ENCODE measurements at regions not wholly inside any gene's neighbourhood (a gene's known extent, or its start where the extent isn't known, plus 50 kb on each side); places are given as distances from the start of the nearest gene placed in this dataset.

- Histone ChIP-seq H4K20me1 (replicated peaks in 1 of 2; ENCODE audit: control insufficient read depth in 1 of 2, insufficient read depth in 2 of 2, low read length in 2 of 2) (no peaks in the 10 kb centered on the region), H2BK5ac (ENCODE audit: low read depth, low read length) (no peak overlapping the region), H2BK15ac (ENCODE audit: low read length) (no peak overlapping the region), H3K79me1 (ENCODE audit: low read depth, low read length) (no peaks in the 10 kb centered on the region), H3K27me3 (replicated peaks in 1 of 4; ENCODE audit: control insufficient read depth in 3 of 4, extremely low read depth in 1 of 4, insufficient read depth in 3 of 4, low read length in 3 of 4) (no peaks in the 10 kb centered on the region), H2BK20ac (ENCODE audit: low read length) (no peak overlapping the region), H4K8ac (ENCODE audit: extremely low read depth, insufficient read depth, low read length) (no peak overlapping the region), H3K27ac (ENCODE audit: low read depth, low read length) (no peak overlapping the region), H2BK120ac (replicated peaks; ENCODE audit: low read depth, low read length) (no peak overlapping the region), H3K56ac (replicated peaks; ENCODE audit: insufficient read length, low read depth, low read length) (no peak overlapping the region), H3K4me2 (ENCODE audit: insufficient read depth in 1 of 2, low read depth in 2 of 2, low read length in 2 of 2) (no peak overlapping the region), H3K18ac (ENCODE audit: extremely low read depth, low read length) (no peak overlapping the region), H3K23me2 (ENCODE audit: low read depth, low read length) (no peaks in the 10 kb centered on the region), H2AK5ac (ENCODE audit: low read depth, low read length) (no peak overlapping the region), H3K4me3 (ENCODE audit: extremely low read depth in 1 of 4, insufficient read depth in 2 of 4, low read depth in 3 of 4, low read length in 4 of 4) (no peak overlapping the region), H4K91ac (replicated peaks; ENCODE audit: insufficient read length, low read length) (no peak overlapping the region), H3K9me3 (ENCODE audit: insufficient read depth in 2 of 2, low read depth in 1 of 2, low read length in 1 of 2) (peaks cover 6 to 9% of the 10 kb centered on the region in 2 experiments; a peak in 2 of 4 replicates), H3K36me3 (ENCODE audit: control insufficient read depth in 2 of 4, insufficient read depth in 4 of 4, low read length in 3 of 4) (0 out of 8 replicates have a peak, but pooled peaks cover 0 to 3% (median 0%) of the 10 kb centered on the region in 4 experiments), H3K14ac (ENCODE audit: insufficient read length) (no peak overlapping the region), H3K23ac (ENCODE audit: insufficient read length) (no peak overlapping the region), H4K5ac (ENCODE audit: insufficient read length, low read depth, low read length) (no peak overlapping the region), H3K4ac (replicated peaks; ENCODE audit: insufficient read length, low read depth, low read length) (no peak overlapping the region), H3K79me2 (ENCODE audit: control insufficient read depth in 1 of 2, insufficient read depth in 2 of 2, low read length in 2 of 2) (no peaks in the 10 kb centered on the region), H3K4me1 (replicated peaks in 1 of 4; ENCODE audit: control insufficient read depth in 3 of 4, insufficient read depth in 4 of 4, low read length in 3 of 4) (peaks cover 0 to 3% (median 0%) of the 10 kb centered on the region in 4 experiments; a peak in 1 of 7 replicates), H2BK12ac (ENCODE audit: low read depth, low read length) (no peak overlapping the region), H3K9ac (replicated peaks in 1 of 4; ENCODE audit: extremely low read depth in 1 of 4, low read depth in 3 of 4, low read length in 3 of 4) (no peak overlapping the region), H2AFZ (ENCODE audit: low read length) (0 out of 2 replicates have a peak overlapping the region, but pooled peaks have one; percentile 14)
- FAIRE-seq: no peak
- DNase-seq (ENCODE audit: low read depth in 1 of 2, low spot score in 2 of 2): no peak
- WGBS, 2 experiments (ENCODE audit: extremely low coverage in 1 of 2, insufficient coverage in 1 of 2, insufficient read length in 1 of 2, insufficient replicate concordance in 2 of 2, low coverage in 1 of 2, low lambda C conversion rate in 2 of 2, missing lambda C conversion rate in 1 of 2): 97% methylated on average over 3 of the region's 3 CpGs; no CpG with 5 or more reads in 1 of the 2 experiments
- POLR2A ChIA-PET (ENCODE audit: partially characterized antibody): no interaction called here
- CTCF ChIA-PET (ENCODE audit: partially characterized antibody): interaction anchor here (1.0 to 1.6 kb wide), 3 partner anchors 14 to 466 kb away, joined by 3 read pairs; no protein-coding TSS in a partner anchor
- no peak for TF ChIP-seq RFX5 (IDR thresholded peaks at IDR 0.05; ENCODE audit: borderline replicate concordance, low read depth, low read length)
- no peak for TF ChIP-seq SIRT6 (IDR thresholded peaks at IDR 0.05; ENCODE audit: low read length)
- TF ChIP-seq TEAD4 (IDR thresholded peaks at IDR 0.05; ENCODE audit: low read depth, low read length): no peak
- TF ChIP-seq TCF12 (IDR thresholded peaks at IDR 0.05; ENCODE audit: low read depth, low read length): no peak
- TF ChIP-seq TAF7 (optimal IDR thresholded peaks at IDR 0.05; ENCODE audit: borderline replicate concordance, low read depth, low read length): no peak
- TF ChIP-seq HDAC6 (IDR thresholded peaks at IDR 0.05; ENCODE audit: low read depth, low read length): no peak
- TF ChIP-seq CEBPB (IDR thresholded peaks at IDR 0.05; ENCODE audit: low read depth, low read length): no peak
- TF ChIP-seq BRCA1 (IDR thresholded peaks at IDR 0.05; ENCODE audit: low read depth, low read length): no peak
- no peak for TF ChIP-seq EZH2 (IDR thresholded peaks at IDR 0.05; ENCODE audit: low read depth, low read length, severe bottlenecking)
- no peak for TF ChIP-seq RXRA (IDR thresholded peaks at IDR 0.05; ENCODE audit: insufficient read depth, low read depth, low read length)
- no peak for TF ChIP-seq JUND (IDR thresholded peaks at IDR 0.05; ENCODE audit: low read length)
- TF ChIP-seq NANOG (IDR thresholded peaks at IDR 0.05; ENCODE audit: insufficient read depth, low read depth, low read length, poor library complexity, severe bottlenecking): no peak
- no peak for TF ChIP-seq PHF8 (conservative IDR thresholded peaks at IDR 0.05; ENCODE audit: low read depth, low read length)
- no peak for TF ChIP-seq SRF (IDR thresholded peaks at IDR 0.05; ENCODE audit: low read depth, low read length)
- TF ChIP-seq YY1 (IDR thresholded peaks at IDR 0.05; ENCODE audit: low read depth, low read length): no peak
- TF ChIP-seq KDM1A (IDR thresholded peaks at IDR 0.05; ENCODE audit: borderline replicate concordance, low read length): no peak
Observed at GRCh38 chr3:72195895-72196294, 410.9 kb upstream of the PROK2 start.

All from H1 (cell line).